SK-N-MC (cell line): ENCODE measurements at regions not wholly inside any gene's neighbourhood (a gene's known extent, or its start where the extent isn't known, plus 50 kb on each side); places are given as distances from the start of the nearest gene placed in this dataset.
"Not testable (repeated sequence)": the region's sequence is repeated elsewhere in the genome, so short reads cannot be mapped to it uniquely, and the experiment has no call there.

Experiments used
- DNase-seq: peaks from one replicate; pipeline ENCODE4 v3.0.0-alpha.2; 2011; ENCODE audit warnings: low read depth, low spot score
- H3K27ac ChIP-seq: fragments of 200-600 bp; sonication (generic); 2 replicates; pipeline ENCODE4 v1.5.1; 2016; ENCODE audit warnings: mixed run types
- H3K36me3 ChIP-seq: fragments of 200-600 bp; sonication (generic); 2 replicates; pipeline ENCODE4 v1.6.1; 2017; ENCODE audit warnings: antibody characterized with exemption, low read length, mixed read lengths; ENCODE audit not compliant: insufficient read depth
- H3K4me3 ChIP-seq: fragments of 200-600 bp; sonication (generic); 2 replicates; pipeline ENCODE4 v1.5.1; 2016
- H3K9ac ChIP-seq: fragments of 200-600 bp; sonication (generic); 2 replicates; pipeline ENCODE4 v1.8.0; 2017; ENCODE audit warnings: mixed run types, mixed read lengths; ENCODE audit not compliant: insufficient read length
- H3K9me3 ChIP-seq: fragments of 200-600 bp; sonication (generic); 2 replicates; pipeline ENCODE4 v1.6.1; 2017; ENCODE audit warnings: low read depth, mild to moderate bottlenecking, antibody characterized with exemption, low read length, moderate library complexity, mixed read lengths
- EZH2 ChIP-seq: fragments of 200-600 bp; sonication (generic); IDR thresholded peaks from one replicate; pipeline ENCODE4 v1.6.1; 2017; ENCODE audit warnings: antibody characterized with exemption
- FOXP2 ChIP-seq: optimal IDR thresholded peaks from 2 replicates; pipeline ENCODE3; 2011; ENCODE audit warnings: mild to moderate bottlenecking, moderate library complexity; ENCODE audit not compliant: insufficient read depth; ENCODE audit errors: extremely low read length, control extremely low read depth
- POLR2AphosphoS5 ChIP-seq: IDR thresholded peaks from 2 replicates; pipeline ENCODE4 v1.6.1; 2012; ENCODE audit warnings: mild to moderate bottlenecking, low read depth, low read length, borderline replicate concordance

GRCh38 chr4:183806341-183806740, 98.8 kb upstream of the STOX2 start:
- TF ChIP-seq POLR2AphosphoS5: no peak
- no peak for TF ChIP-seq FOXP2
- no peak for TF ChIP-seq EZH2
- no peak for DNase-seq
- Histone ChIP-seq H3K27ac (no peak overlapping the region), H3K36me3 (no peaks in the 10 kb centered on the region), H3K4me3 (no peak overlapping the region), H3K9ac (no peak overlapping the region), H3K9me3 (no peaks in the 10 kb centered on the region)

DNA sequence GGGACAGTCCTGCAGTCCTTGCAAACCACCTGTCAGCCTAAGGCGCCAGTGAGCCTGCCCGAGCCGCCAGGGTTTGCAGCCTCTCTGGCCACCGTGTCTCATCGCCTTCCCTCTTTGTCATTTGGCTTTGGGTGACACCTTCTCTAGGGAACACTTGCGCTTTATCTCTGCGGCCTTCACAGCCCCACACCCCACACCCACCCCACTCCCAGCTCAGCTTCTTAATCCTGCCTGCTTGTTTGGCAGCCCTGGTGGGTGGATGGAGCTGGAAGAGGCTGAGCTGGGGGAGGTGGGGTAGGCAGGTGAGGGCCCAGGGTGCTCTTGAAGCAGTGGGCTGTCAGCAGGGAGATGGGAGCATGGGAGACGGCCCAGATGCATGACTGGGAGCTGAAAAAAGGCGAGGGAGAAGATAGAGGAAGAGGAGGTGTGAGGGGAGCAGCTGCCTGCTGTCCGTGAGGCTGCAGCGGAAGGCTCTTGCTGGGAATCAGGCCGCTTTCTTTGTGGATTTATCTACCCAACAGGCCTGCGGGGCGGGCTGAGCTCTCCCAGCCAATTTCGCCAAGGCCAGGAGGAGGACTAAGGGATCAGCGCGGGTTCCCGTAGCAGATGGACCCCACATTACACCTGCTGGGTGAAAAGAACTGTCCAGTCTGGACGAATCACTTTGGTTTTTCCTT, 97.5 kb upstream of the STOX2 start:
- DNase-seq: no peak
- H3K27ac ChIP-seq: no peak overlapping the region
- TF ChIP-seq EZH2 (no peak), FOXP2 (no peak), POLR2AphosphoS5 (no peak)

DNA sequence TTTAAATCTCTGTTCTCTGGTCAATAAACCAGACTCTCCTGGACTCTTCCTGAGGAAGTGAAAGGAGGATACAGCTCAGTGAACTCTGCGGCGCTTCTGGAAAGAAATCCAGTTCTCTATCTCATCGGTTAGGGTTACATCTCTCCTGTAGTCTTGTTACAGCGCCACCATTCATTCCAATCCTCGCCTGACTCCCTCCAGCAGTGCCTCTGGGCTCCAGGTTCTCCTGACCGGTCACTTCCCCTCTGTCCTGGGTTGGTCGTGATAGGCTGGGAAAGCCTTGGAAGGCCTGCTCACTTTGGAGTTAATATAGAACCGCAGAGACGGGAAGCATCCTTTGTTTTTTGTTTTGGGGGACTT, 97.0 kb upstream of the STOX2 start:
- no peak overlapping the region for H3K9ac ChIP-seq
- no peak overlapping the region for H3K27ac ChIP-seq
- no peak for DNase-seq
- H3K36me3 ChIP-seq: no peaks in the 10 kb centered on the region
- H3K9me3 ChIP-seq: no peaks in the 10 kb centered on the region
- TF ChIP-seq EZH2: no peak
- TF ChIP-seq FOXP2: no peak
- TF ChIP-seq POLR2AphosphoS5: no peak
- H3K4me3 ChIP-seq: no peak overlapping the region

More for the DNA sequence above, 97.5 kb upstream of the STOX2 start:
- Histone ChIP-seq H3K9me3 (no peaks in the 10 kb centered on the region), H3K36me3 (no peaks in the 10 kb centered on the region), H3K4me3 (no peak overlapping the region), H3K9ac (no peak overlapping the region)

DNA sequence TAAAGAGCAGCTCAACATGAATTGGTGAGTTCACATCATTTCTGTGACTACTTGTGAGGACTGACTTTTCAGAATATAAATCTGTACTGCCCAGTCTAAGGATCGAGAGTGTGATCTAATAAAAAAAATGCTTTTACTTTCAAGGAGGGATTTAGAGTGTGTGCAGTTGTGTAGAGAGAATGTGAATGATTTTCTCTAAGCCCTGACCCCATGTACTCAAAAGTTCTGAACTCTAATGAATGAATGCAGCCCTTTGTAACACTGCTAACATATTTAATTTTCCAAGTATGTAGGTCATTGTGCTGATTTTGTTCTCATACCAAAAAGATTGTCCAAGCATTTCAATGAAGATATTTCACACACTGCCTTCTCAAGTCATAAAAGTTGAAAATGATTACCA, 92.5 kb upstream of the STOX2 start:
- DNase-seq: no peak
- Histone ChIP-seq H3K36me3 (no peaks in the 10 kb centered on the region), H3K9ac (no peak overlapping the region), H3K27ac (no peak overlapping the region), H3K9me3 (no peaks in the 10 kb centered on the region), H3K4me3 (no peak overlapping the region)
- TF ChIP-seq FOXP2: no peak

- no peak for DNase-seq
- no peak overlapping the region for H3K27ac ChIP-seq
- no peaks in the 10 kb centered on the region for H3K36me3 ChIP-seq
- H3K4me3 ChIP-seq: no peak overlapping the region
- no peaks in the 10 kb centered on the region for H3K9me3 ChIP-seq
- no peak for TF ChIP-seq POLR2AphosphoS5
- TF ChIP-seq EZH2: no peak
- TF ChIP-seq FOXP2: no peak
- no peak overlapping the region for H3K9ac ChIP-seq
Observed at GRCh38 chr4:183814461-183814860, 90.6 kb upstream of the STOX2 start.

- Histone ChIP-seq H3K4me3 (no peak overlapping the region), H3K27ac (no peak overlapping the region), H3K9ac (no peak overlapping the region), H3K9me3 (no peaks in the 10 kb centered on the region), H3K36me3 (no peaks in the 10 kb centered on the region)
- DNase-seq: no peak
- TF ChIP-seq EZH2: no peak
- no peak for TF ChIP-seq FOXP2
- TF ChIP-seq POLR2AphosphoS5: no peak
Observed at GRCh38 chr4:183816077-183816476, 89.0 kb upstream of the STOX2 start.

GRCh38 chr4:183816882-183817509, 88.1 kb upstream of the STOX2 start:
- no peak for TF ChIP-seq FOXP2
- no peak for TF ChIP-seq EZH2
- no peak for TF ChIP-seq POLR2AphosphoS5
- no peak for DNase-seq

GRCh38 chr4:183818591-183818990, 86.5 kb upstream of the STOX2 start:
- not testable (repeated sequence) for H3K9me3 ChIP-seq, DNase-seq, H3K4me3 ChIP-seq, H3K36me3 ChIP-seq, H3K9ac ChIP-seq, H3K27ac ChIP-seq

More at GRCh38 chr4:183816882-183817509, 88.1 kb upstream of the STOX2 start:
- Histone ChIP-seq H3K9ac (no peak overlapping the region), H3K9me3 (no peaks in the 10 kb centered on the region), H3K4me3 (no peak overlapping the region), H3K36me3 (no peaks in the 10 kb centered on the region), H3K27ac (no peak overlapping the region)

DNA sequence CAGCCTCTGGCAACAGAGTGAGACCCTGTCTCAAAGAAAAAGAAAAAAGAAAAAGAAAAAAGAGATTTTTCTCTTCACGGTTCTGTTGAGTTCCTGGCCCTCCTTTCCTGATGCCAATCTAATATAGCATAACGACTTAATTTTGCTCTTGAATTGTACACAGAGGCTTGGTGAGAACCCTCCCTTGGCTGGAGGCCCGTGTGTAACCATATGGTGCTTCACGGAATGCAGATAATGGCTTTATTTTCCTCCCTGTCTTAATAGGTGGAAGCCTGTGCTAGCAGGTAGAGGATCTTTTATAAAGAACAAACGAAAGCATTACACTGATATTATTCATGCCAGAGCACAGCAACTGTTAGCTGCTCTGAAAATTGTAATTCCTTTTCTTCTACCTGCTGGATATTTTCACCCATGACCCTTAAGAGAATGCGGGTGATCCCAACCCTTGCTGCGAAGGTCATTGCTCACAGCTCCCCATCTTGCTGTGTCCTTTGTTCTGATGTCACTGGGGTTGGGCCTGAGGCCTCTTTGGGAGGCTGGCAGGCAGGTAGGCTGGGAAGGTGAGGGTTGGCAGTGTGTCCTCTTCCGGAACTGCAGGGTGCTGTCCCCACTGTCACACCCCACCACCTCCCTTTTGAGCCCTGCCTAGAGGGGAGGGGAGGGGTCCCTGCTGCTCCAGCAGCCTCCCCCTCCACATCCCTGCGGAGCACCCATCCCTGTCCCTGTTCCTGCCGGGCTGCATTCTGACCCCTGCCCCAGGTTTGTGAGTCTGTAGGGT, 83.8 kb upstream of the STOX2 start:
- Histone ChIP-seq H3K9me3 (no peaks in the 10 kb centered on the region), H3K36me3 (no peaks in the 10 kb centered on the region), H3K4me3 (no peak overlapping the region), H3K9ac (no peak overlapping the region), H3K27ac (no peak overlapping the region)
- no peak for TF ChIP-seq POLR2AphosphoS5
- no peak for TF ChIP-seq EZH2
- no peak for TF ChIP-seq FOXP2
- DNase-seq: no peak
